BLaER1 treated with 17β-estradiol and CSF1 and Interleukin-3, amounts not matched to agents 10 nM and 100 nM (cell line): ENCODE measurements at regions not wholly inside any gene's neighbourhood (a gene's known extent, or its start where the extent isn't known, plus 50 kb on each side); places are given as distances from the start of the nearest gene placed in this dataset.

Experiments
- H3K27ac ChIP-seq, 11 experiments: shearing (Covaris generic); formaldehyde crosslinking; 2 replicates each; pipeline ENCODE4 v1.8.1; 2022
- H3K27me3 ChIP-seq, 11 experiments: shearing (Covaris generic); formaldehyde crosslinking; 2 replicates each; pipeline ENCODE4 v1.8.1; 2022
- H3K36me3 ChIP-seq, 11 experiments: shearing (Covaris generic); formaldehyde crosslinking; 2 replicates each; pipeline ENCODE4 v1.8.1; 2022
- H3K4me1 ChIP-seq, 10 experiments: shearing (Covaris generic); formaldehyde crosslinking; 2 replicates each; pipeline ENCODE4 v1.8.1; 2022
- H3K4me2 ChIP-seq, 11 experiments: shearing (Covaris generic); formaldehyde crosslinking; 2 replicates each; pipeline ENCODE4 v1.8.1; 2022
- H3K4me3 ChIP-seq, 10 experiments: shearing (Covaris generic); formaldehyde crosslinking; 2 replicates each; pipeline ENCODE4 v1.8.1; 2022
- H3K9ac ChIP-seq, 11 experiments: shearing (Covaris generic); formaldehyde crosslinking; 2 replicates each; pipeline ENCODE4 v1.8.1; 2022
- H3K9me3 ChIP-seq, 11 experiments: shearing (Covaris generic); formaldehyde crosslinking; replicated peaks in 1 of 11; 2 replicates each; pipeline ENCODE4 v1.8.1; 2022
- H4K20me1 ChIP-seq, 11 experiments: shearing (Covaris generic); formaldehyde crosslinking; 2 replicates each; pipeline ENCODE4 v1.8.1; 2022
- Cebpa-rat ChIP-seq, 11 experiments: shearing (Covaris generic); IDR thresholded peaks; 2 replicates each; pipeline ENCODE4 v1.8.1; 2022

DNA sequence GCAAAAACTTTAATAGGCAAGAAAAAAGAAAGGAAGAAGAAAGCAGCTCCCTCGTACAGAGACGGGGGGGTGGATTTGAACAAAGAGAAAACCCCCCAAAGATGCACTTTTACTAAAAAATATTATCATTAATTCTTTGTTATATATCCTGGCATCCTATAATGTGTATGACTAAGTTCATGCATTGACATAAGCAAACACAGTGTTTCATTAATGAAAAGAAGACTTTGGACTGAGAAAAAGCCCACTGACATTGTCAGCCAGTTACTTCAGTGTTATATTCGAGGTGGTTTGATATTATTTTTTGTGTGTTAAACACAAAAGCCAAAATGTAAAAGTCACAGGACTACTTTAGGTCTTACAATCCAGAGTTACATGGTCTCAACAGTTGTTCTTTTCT is 110.1 kb upstream of the DPYD start:
- Histone ChIP-seq H3K4me1 (no peaks in the 10 kb centered on the region), H3K4me2 (no peak overlapping the region; a peak in 1 of 22 replicates)
- TF ChIP-seq Cebpa-rat (IDR thresholded peaks at IDR 0.05) = no peak

DNA sequence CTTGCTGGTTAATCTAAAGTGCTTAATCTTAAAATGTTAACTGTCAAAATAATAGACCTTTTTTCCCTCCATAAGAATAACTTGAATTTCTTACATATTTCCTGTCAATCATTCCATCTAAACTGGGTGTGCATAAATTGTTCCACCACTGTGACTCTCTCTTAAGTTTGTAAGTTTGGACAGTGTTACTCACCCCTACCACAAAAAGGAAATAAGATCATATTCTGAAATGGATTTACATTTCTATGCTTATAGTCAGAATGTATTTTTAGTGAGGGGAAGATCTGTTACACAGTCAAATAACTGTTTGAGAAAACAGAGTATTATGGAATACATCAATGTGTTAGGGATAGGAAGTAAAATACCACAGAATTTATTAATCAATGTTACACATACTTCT is 109.6 kb upstream of the DPYD start:
- no peak for TF ChIP-seq Cebpa-rat (IDR thresholded peaks at IDR 0.05)
- Histone ChIP-seq H3K4me1 (no peaks in the 10 kb centered on the region), H3K27me3 (no peaks in the 10 kb centered on the region), H3K4me2 (no peak overlapping the region), H3K36me3 (no peaks in the 10 kb centered on the region), H3K4me3 (no peak overlapping the region), H4K20me1 (no peaks in the 10 kb centered on the region), H3K9me3 (no peaks in the 10 kb centered on the region), H3K27ac (no peak overlapping the region), H3K9ac (no peak overlapping the region)

More for the DNA sequence above, 110.1 kb upstream of the DPYD start:
- no peak overlapping the region for H3K27ac ChIP-seq
- H3K36me3 ChIP-seq = no peaks in the 10 kb centered on the region
- H3K9ac ChIP-seq = no peak overlapping the region
- H4K20me1 ChIP-seq = no peaks in the 10 kb centered on the region
- H3K4me3 ChIP-seq = no peak overlapping the region
- no peaks in the 10 kb centered on the region for H3K9me3 ChIP-seq
- H3K27me3 ChIP-seq = no peaks in the 10 kb centered on the region

DNA sequence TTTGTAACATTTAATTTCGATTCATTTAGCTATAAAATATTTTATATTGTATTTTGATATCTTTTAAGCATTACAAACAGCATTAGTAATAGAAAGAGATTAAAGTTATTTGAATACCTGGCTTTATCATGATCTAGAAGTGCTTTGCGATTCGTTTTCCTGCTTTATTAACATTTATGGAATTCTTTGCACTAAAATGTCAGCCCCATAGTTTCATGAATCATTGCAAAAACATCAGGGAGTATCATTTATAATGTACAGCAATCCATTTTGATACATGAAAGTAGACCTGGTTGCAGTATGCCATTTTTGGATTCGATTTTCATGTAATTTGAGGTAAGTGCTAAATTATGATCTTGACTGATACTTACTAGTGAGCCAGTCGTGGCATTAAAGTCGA is 108.0 kb upstream of the DPYD start:
- H3K9ac ChIP-seq = no peak overlapping the region
- H3K4me3 ChIP-seq = no peak overlapping the region
- H3K36me3 ChIP-seq = no peaks in the 10 kb centered on the region
- no peaks in the 10 kb centered on the region for H3K9me3 ChIP-seq
- no peaks in the 10 kb centered on the region for H4K20me1 ChIP-seq
- no peaks in the 10 kb centered on the region for H3K4me1 ChIP-seq
- no peak for TF ChIP-seq Cebpa-rat (IDR thresholded peaks at IDR 0.05)
- H3K4me2 ChIP-seq = no peak overlapping the region
- H3K27me3 ChIP-seq = no peaks in the 10 kb centered on the region
- H3K27ac ChIP-seq = no peak overlapping the region

DNA sequence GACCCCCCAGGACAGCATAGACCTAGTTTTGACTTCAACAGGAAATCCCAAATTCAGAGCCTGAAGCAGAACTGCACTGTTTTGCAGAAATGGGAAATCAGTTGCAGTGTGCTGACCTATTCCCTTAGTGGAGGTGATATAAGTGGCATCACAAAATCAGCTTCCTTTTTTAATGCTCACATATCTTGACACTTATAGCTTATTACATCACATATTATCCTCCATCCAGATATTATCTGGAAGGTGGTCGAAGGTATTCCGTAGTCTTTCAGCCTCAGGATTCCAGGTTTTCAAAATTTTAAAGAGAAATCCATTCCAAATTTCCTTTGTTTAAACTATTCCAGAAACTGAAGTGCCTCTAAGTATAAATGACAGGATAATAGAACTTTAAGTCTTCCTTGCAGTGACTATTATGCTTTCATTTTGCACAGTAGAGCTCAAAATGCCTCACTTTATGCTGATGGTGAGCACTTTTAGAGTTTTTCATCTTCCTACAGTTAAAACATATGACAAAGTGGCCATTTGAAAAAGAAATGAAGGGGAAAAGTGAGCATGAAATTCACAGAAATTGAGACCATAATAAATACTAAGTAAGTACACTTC is 106.4 kb upstream of the DPYD start:
- no peak for TF ChIP-seq Cebpa-rat (IDR thresholded peaks at IDR 0.05)
- Histone ChIP-seq H3K4me1 (no peaks in the 10 kb centered on the region), H3K4me3 (no peak overlapping the region), H3K9ac (no peak overlapping the region), H4K20me1 (no peaks in the 10 kb centered on the region), H3K36me3 (no peaks in the 10 kb centered on the region), H3K27me3 (no peaks in the 10 kb centered on the region), H3K9me3 (no peaks in the 10 kb centered on the region), H3K4me2 (no peak overlapping the region), H3K27ac (no peak overlapping the region)

- Histone ChIP-seq H4K20me1 (no peaks in the 10 kb centered on the region), H3K36me3 (no peaks in the 10 kb centered on the region), H3K4me1 (no peaks in the 10 kb centered on the region), H3K4me3 (no peak overlapping the region), H3K27me3 (no peaks in the 10 kb centered on the region), H3K27ac (no peak overlapping the region), H3K9me3 (no peaks in the 10 kb centered on the region), H3K9ac (no peak overlapping the region), H3K4me2 (no peak overlapping the region)
- TF ChIP-seq Cebpa-rat (IDR thresholded peaks at IDR 0.05) = no peak
These were observed 105.0 kb upstream of the DPYD start for GRCh38 chr1:98025858-98026257.

GRCh38 chr1:98021126-98021525 is 100.3 kb upstream of the DPYD start:
- Histone ChIP-seq H3K4me1 (no peaks in the 10 kb centered on the region), H3K9me3 (no peaks in the 10 kb centered on the region), H4K20me1 (no peaks in the 10 kb centered on the region), H3K4me2 (no peak overlapping the region), H3K27me3 (no peaks in the 10 kb centered on the region), H3K9ac (no peak overlapping the region), H3K36me3 (no peaks in the 10 kb centered on the region), H3K27ac (no peak overlapping the region), H3K4me3 (no peak overlapping the region)
- no peak for TF ChIP-seq Cebpa-rat (IDR thresholded peaks at IDR 0.05)

DNA sequence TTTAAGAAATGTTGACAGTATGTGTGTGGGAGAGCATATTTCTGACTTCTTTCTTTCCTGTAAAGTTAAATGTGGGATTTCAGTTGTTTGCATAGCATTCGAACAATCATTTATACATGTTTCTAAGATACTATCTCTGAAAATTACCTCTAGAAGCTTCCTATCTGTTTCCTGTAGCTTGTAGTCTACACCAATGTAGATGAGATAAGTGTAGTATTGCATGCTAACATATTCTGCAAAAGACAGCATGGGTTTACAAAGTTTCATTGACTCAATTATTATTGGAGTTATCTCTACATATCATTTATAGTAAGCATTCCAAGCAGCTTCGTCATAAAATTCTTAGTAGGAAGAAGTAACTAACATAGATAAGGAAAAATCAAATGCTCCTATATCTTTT is 98.9 kb upstream of the DPYD start:
- H3K36me3 ChIP-seq = no peaks in the 10 kb centered on the region
- H3K27ac ChIP-seq = no peak overlapping the region
- H3K9ac ChIP-seq = no peak overlapping the region
- no peaks in the 10 kb centered on the region for H3K9me3 ChIP-seq
- H3K4me1 ChIP-seq = no peaks in the 10 kb centered on the region
- TF ChIP-seq Cebpa-rat (IDR thresholded peaks at IDR 0.05) = no peak
- no peaks in the 10 kb centered on the region for H4K20me1 ChIP-seq
- no peaks in the 10 kb centered on the region for H3K27me3 ChIP-seq
- H3K4me3 ChIP-seq = no peak overlapping the region
- no peak overlapping the region for H3K4me2 ChIP-seq

DNA sequence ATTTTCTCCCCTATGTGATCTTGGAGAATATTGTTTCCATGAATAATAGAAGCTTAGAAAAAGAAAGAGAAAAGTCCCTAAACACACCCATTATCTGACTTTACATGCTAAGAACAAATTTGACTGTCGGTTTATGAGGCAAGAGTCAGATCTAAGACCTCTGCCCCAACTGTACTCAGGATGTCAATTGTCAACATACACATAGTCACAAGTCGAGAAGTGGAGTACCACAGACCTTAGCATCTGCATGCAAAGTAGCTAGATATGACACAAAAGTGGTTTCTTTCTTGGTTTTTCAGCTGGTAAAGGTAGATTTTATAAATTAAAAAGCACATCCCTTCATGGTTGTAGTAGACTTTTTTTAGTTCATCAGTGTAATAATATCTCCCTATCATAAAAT is 97.2 kb upstream of the DPYD start:
- TF ChIP-seq Cebpa-rat (IDR thresholded peaks at IDR 0.05) = no peak
- Histone ChIP-seq H3K4me2 (no peak overlapping the region), H3K27ac (no peak overlapping the region)

GRCh38 chr1:98017184-98017583 is 96.3 kb upstream of the DPYD start:
- Histone ChIP-seq H3K27ac (no peak overlapping the region), H3K4me1 (no peaks in the 10 kb centered on the region), H3K9ac (no peak overlapping the region), H3K36me3 (no peaks in the 10 kb centered on the region), H4K20me1 (no peaks in the 10 kb centered on the region), H3K4me2 (no peak overlapping the region), H3K27me3 (no peaks in the 10 kb centered on the region), H3K4me3 (no peak overlapping the region), H3K9me3 (no peaks in the 10 kb centered on the region)
- TF ChIP-seq Cebpa-rat (IDR thresholded peaks at IDR 0.05) = no peak

More for the DNA sequence above, 97.2 kb upstream of the DPYD start:
- Histone ChIP-seq H3K9me3 (no peaks in the 10 kb centered on the region), H3K4me1 (no peaks in the 10 kb centered on the region), H3K9ac (no peak overlapping the region), H3K4me3 (no peak overlapping the region), H3K36me3 (no peaks in the 10 kb centered on the region), H4K20me1 (no peaks in the 10 kb centered on the region), H3K27me3 (no peaks in the 10 kb centered on the region)

- no peaks in the 10 kb centered on the region for H3K4me1 ChIP-seq
- TF ChIP-seq Cebpa-rat (IDR thresholded peaks at IDR 0.05) = no peak
- no peak overlapping the region for H3K27ac ChIP-seq
- H3K4me3 ChIP-seq = no peak overlapping the region
- H3K36me3 ChIP-seq = no peaks in the 10 kb centered on the region
- H4K20me1 ChIP-seq = no peaks in the 10 kb centered on the region
- H3K4me2 ChIP-seq = no peak overlapping the region
- H3K9me3 ChIP-seq = no peaks in the 10 kb centered on the region
- H3K27me3 ChIP-seq = no peaks in the 10 kb centered on the region
- no peak overlapping the region for H3K9ac ChIP-seq
These were observed 87.5 kb upstream of the DPYD start for GRCh38 chr1:98008373-98008772.
